H1 (cell line): ENCODE measurements at regions not wholly inside any gene's neighbourhood (a gene's known extent, or its start where the extent isn't known, plus 50 kb on each side); places are given as distances from the start of the nearest gene placed in this dataset.

Experiments used
- CTCF ChIA-PET: fragments of 300-600 bp; sonication (Branson Sonifier 250); formaldehyde crosslinking; loops from one replicate; lab custom pipeline; 2021; ENCODE audit not compliant: partially characterized antibody; lab: Charles Lee
- POLR2A ChIA-PET: fragments of 300-600 bp; sonication (Branson Sonifier 250); formaldehyde crosslinking; loops from one replicate; lab custom pipeline; 2021; ENCODE audit warnings: inconsistent platforms; ENCODE audit not compliant: partially characterized antibody; lab: Charles Lee
- DNase-seq, 2 experiments: peaks; one replicate each; pipeline versions ENCODE4 v3.0.0 to v3.0.0-alpha.2; 2010 to 2022; ENCODE audit warnings: low spot score in 2 of 2, low read depth in 1 of 2, mixed read lengths in 1 of 2
- FAIRE-seq: peaks from 2 replicates; lab custom pipeline; 2011; peaks lifted over from hg19 to GRCh38; lab: Jason Lieb, UNC
- H2AFZ ChIP-seq: 2 replicates; pipeline ENCODE4 v1.8.1; 2012; ENCODE audit warnings: low read length, inconsistent platforms
- H2AK5ac ChIP-seq: 2 replicates; pipeline ENCODE4 v1.6.1; 2013; ENCODE audit warnings: low read depth, low read length
- H2BK120ac ChIP-seq: replicated peaks from 2 replicates; pipeline ENCODE3; 2013; ENCODE audit warnings: low read depth, low read length, inconsistent platforms
- H2BK12ac ChIP-seq: 2 replicates; pipeline ENCODE4 v1.6.1; 2013; ENCODE audit warnings: low read depth, low read length
- H2BK15ac ChIP-seq: 2 replicates; pipeline ENCODE4 v1.6.1; 2013; ENCODE audit warnings: low read length
- H2BK20ac ChIP-seq: 2 replicates; pipeline ENCODE4 v1.6.1; 2013; ENCODE audit warnings: low read length
- H2BK5ac ChIP-seq: 2 replicates; pipeline ENCODE4 v1.6.1; 2013; ENCODE audit warnings: low read depth, low read length
- H3K14ac ChIP-seq: 2 replicates; pipeline ENCODE4 v1.6.1; 2013; ENCODE audit warnings: inconsistent platforms; ENCODE audit not compliant: insufficient read length
- H3K18ac ChIP-seq: 2 replicates; pipeline ENCODE4 v1.6.1; 2013; ENCODE audit warnings: low read length; ENCODE audit errors: extremely low read depth
- H3K23ac ChIP-seq: 2 replicates; pipeline ENCODE4 v1.6.1; 2013; ENCODE audit warnings: inconsistent platforms; ENCODE audit not compliant: insufficient read length
- H3K23me2 ChIP-seq: 2 replicates; pipeline ENCODE4 v1.6.1; 2013; ENCODE audit warnings: low read depth, low read length
- H3K27ac ChIP-seq: 2 replicates; pipeline ENCODE4 v1.6.1; 2011; ENCODE audit warnings: low read depth, low read length, inconsistent platforms
- H3K27me3 ChIP-seq, 4 experiments: replicated peaks in 1 of 4; 1 replicate in 1 of 4; 2 replicates in 3 of 4; pipeline versions ENCODE4 v1.6.1 to v1.8.1; 2011 to 2013; ENCODE audit warnings: low read length in 3 of 4, mild to moderate bottlenecking in 3 of 4, inconsistent platforms in 2 of 4, mixed read lengths in 2 of 4, moderate library complexity in 1 of 4; ENCODE audit not compliant: control insufficient read depth in 3 of 4, insufficient read depth in 3 of 4; ENCODE audit errors: extremely low read depth in 1 of 4
- H3K36me3 ChIP-seq, 4 experiments: 2 replicates each; pipeline versions ENCODE4 v1.6.1 to v1.8.1; 2011 to 2013; ENCODE audit warnings: mild to moderate bottlenecking in 4 of 4, low read length in 3 of 4, moderate library complexity in 2 of 4, control low read depth in 1 of 4, inconsistent platforms in 1 of 4; ENCODE audit not compliant: insufficient read depth in 4 of 4, control insufficient read depth in 2 of 4
- H3K4ac ChIP-seq: replicated peaks from 2 replicates; pipeline ENCODE3; 2013; ENCODE audit warnings: low read length, low read depth, mixed read lengths, inconsistent platforms; ENCODE audit not compliant: insufficient read length
- H3K4me1 ChIP-seq, 4 experiments: replicated peaks in 1 of 4; 1 replicate in 1 of 4; 2 replicates in 3 of 4; pipeline versions ENCODE4 v1.6.1 to v1.8.1; 2011 to 2013; ENCODE audit warnings: low read length in 3 of 4, inconsistent platforms in 2 of 4, mixed read lengths in 1 of 4; ENCODE audit not compliant: insufficient read depth in 4 of 4, control insufficient read depth in 3 of 4
- H3K4me2 ChIP-seq, 2 experiments: 2 replicates each; pipeline versions ENCODE4 v1.6.1 to v1.8.1; 2011 to 2013; ENCODE audit warnings: low read depth in 2 of 2, low read length in 2 of 2, control low read depth in 1 of 2, inconsistent platforms in 1 of 2, mild to moderate bottlenecking in 1 of 2; ENCODE audit not compliant: insufficient read depth in 1 of 2
- H3K4me3 ChIP-seq, 4 experiments: fragments of 200-600, 300-600 bp in 1 of 4; sonication (generic), shearing (Covaris generic), sonication (Bioruptor Twin) in 1 of 4; 2 replicates each; pipeline versions ENCODE4 v1.5.1 to v1.8.1; 2011 to 2016; ENCODE audit warnings: low read length in 4 of 4, low read depth in 3 of 4, control low read depth in 2 of 4, inconsistent platforms in 2 of 4, mild to moderate bottlenecking in 2 of 4, mixed read lengths in 1 of 4, moderate library complexity in 1 of 4; ENCODE audit not compliant: insufficient read depth in 2 of 4; ENCODE audit errors: extremely low read depth in 1 of 4
- H3K56ac ChIP-seq: replicated peaks from 2 replicates; pipeline ENCODE3; 2013; ENCODE audit warnings: low read depth, mild to moderate bottlenecking, mixed read lengths, low read length, inconsistent platforms; ENCODE audit not compliant: insufficient read length
- H3K79me1 ChIP-seq: 2 replicates; pipeline ENCODE4 v1.6.1; 2013; ENCODE audit warnings: low read depth, low read length, control low read depth
- H3K79me2 ChIP-seq, 2 experiments: 2 replicates each; pipeline versions ENCODE4 v1.6.1 to v1.8.1; 2012 to 2013; ENCODE audit warnings: low read length in 2 of 2, mild to moderate bottlenecking in 2 of 2, inconsistent platforms in 1 of 2; ENCODE audit not compliant: insufficient read depth in 2 of 2, control insufficient read depth in 1 of 2
- H3K9ac ChIP-seq, 4 experiments: replicated peaks in 1 of 4; 1 replicate in 1 of 4; 2 replicates in 3 of 4; pipeline versions ENCODE4 v1.6.1 to v1.8.1; 2011 to 2013; ENCODE audit warnings: low read depth in 3 of 4, low read length in 3 of 4, control low read depth in 2 of 4, mild to moderate bottlenecking in 2 of 4, moderate library complexity in 2 of 4, inconsistent platforms in 1 of 4; ENCODE audit errors: extremely low read depth in 1 of 4
- H3K9me3 ChIP-seq, 2 experiments: 2 replicates each; pipeline versions ENCODE4 v1.6.1 to v1.8.1; 2012 to 2013; ENCODE audit warnings: mild to moderate bottlenecking in 2 of 2, moderate library complexity in 2 of 2, control low read depth in 1 of 2, inconsistent platforms in 1 of 2, low read depth in 1 of 2, low read length in 1 of 2, mixed read lengths in 1 of 2; ENCODE audit not compliant: insufficient read depth in 2 of 2
- H4K20me1 ChIP-seq, 2 experiments: replicated peaks in 1 of 2; 2 replicates each; pipeline versions ENCODE3 to v1.8.1; 2011 to 2013; ENCODE audit warnings: inconsistent platforms in 2 of 2, low read length in 2 of 2, mild to moderate bottlenecking in 1 of 2; ENCODE audit not compliant: insufficient read depth in 2 of 2, control insufficient read depth in 1 of 2
- H4K5ac ChIP-seq: 2 replicates; pipeline ENCODE4 v1.6.1; 2013; ENCODE audit warnings: low read length, low read depth, mixed read lengths, inconsistent platforms; ENCODE audit not compliant: insufficient read length
- H4K8ac ChIP-seq: 2 replicates; pipeline ENCODE4 v1.8.0; 2013; ENCODE audit warnings: mild to moderate bottlenecking, moderate library complexity, low read length, inconsistent platforms; ENCODE audit not compliant: insufficient read depth; ENCODE audit errors: extremely low read depth
- H4K91ac ChIP-seq: replicated peaks from 2 replicates; pipeline ENCODE3; 2013; ENCODE audit warnings: low read length, mixed read lengths, inconsistent platforms; ENCODE audit not compliant: insufficient read length
- CBX8 ChIP-seq: fragments of 300-800, 300-1000 bp; sonication (generic); IDR thresholded peaks from 2 replicates; pipeline ENCODE4 v1.7.1; 2016; ENCODE audit warnings: low read depth, low read length, borderline replicate concordance
- EP300 ChIP-seq, 2 experiments: IDR thresholded peaks; 1 replicate in 1 of 2; 2 replicates in 1 of 2; pipeline ENCODE4 v1.6.1; 2011 to 2012; ENCODE audit warnings: low read depth in 2 of 2, low read length in 2 of 2, mild to moderate bottlenecking in 2 of 2, borderline replicate concordance in 1 of 2, inconsistent platforms in 1 of 2, moderate library complexity in 1 of 2
- GABPA ChIP-seq: IDR thresholded peaks from 2 replicates; pipeline ENCODE4 v1.6.1; 2011; ENCODE audit warnings: mild to moderate bottlenecking, low read length, moderate library complexity, borderline replicate concordance; ENCODE audit not compliant: insufficient read depth
- HDAC2 ChIP-seq, 2 experiments: fragments of 300-600 bp in 1 of 2; sonication (generic) in 1 of 2; IDR thresholded peaks; 2 replicates each; pipeline ENCODE4 v1.6.1; 2011 to 2012; ENCODE audit warnings: low read depth in 2 of 2, low read length in 2 of 2, mild to moderate bottlenecking in 2 of 2, moderate library complexity in 2 of 2, borderline replicate concordance in 1 of 2, inconsistent platforms in 1 of 2
- RAD21 ChIP-seq, 2 experiments: IDR thresholded peaks in 1 of 2; conservative IDR thresholded peaks in 1 of 2; 2 replicates each; pipeline ENCODE4 v1.6.1; 2011; ENCODE audit warnings: low read depth in 2 of 2, low read length in 2 of 2, improper control_type of control experiment in 1 of 2, inconsistent platforms in 1 of 2, mild to moderate bottlenecking in 1 of 2, moderate library complexity in 1 of 2
- RNF2 ChIP-seq: fragments of 200-900, 300-1000 bp; sonication (generic); IDR thresholded peaks from 2 replicates; pipeline ENCODE4 v1.7.1; 2016; ENCODE audit warnings: borderline replicate concordance, low read depth, mild to moderate bottlenecking, antibody characterized with exemption, low read length; ENCODE audit not compliant: poor library complexity, severe bottlenecking; ENCODE audit errors: missing control alignments
- SIN3A ChIP-seq, 2 experiments: IDR thresholded peaks in 1 of 2; conservative IDR thresholded peaks in 1 of 2; 2 replicates each; pipeline ENCODE4 v1.6.1; 2011 to 2012; ENCODE audit warnings: low read length in 2 of 2, improper control_type of control experiment in 1 of 2, low read depth in 1 of 2, mild to moderate bottlenecking in 1 of 2
- TBP ChIP-seq: IDR thresholded peaks from 2 replicates; pipeline ENCODE4 v1.6.1; 2011; ENCODE audit warnings: low read depth, low read length, improper control_type of control experiment
- whole genome bisulfite sequencing, 2 experiments: shearing (Covaris generic) in 1 of 2; methylation state at CpG; one replicate each; pipeline versions ENCODE4 v1.1.6 to v1.1.7; 2013 to 2015; ENCODE audit warnings: low lambda C conversion rate in 2 of 2, mixed read lengths in 2 of 2, inconsistent platforms in 1 of 2, low coverage in 1 of 2, missing lambda C conversion rate in 1 of 2; ENCODE audit not compliant: insufficient replicate concordance in 2 of 2, insufficient coverage in 1 of 2, insufficient read length in 1 of 2; ENCODE audit errors: extremely low coverage in 1 of 2, missing lambda C conversion rate in 1 of 2; 5-methylcytosine and 5-hydroxymethylcytosine counted together
- TF ChIP-seq, protein P1 (sequence below): IDR thresholded peaks from 2 replicates; pipeline ENCODE4 v1.6.1; 2012; ENCODE audit warnings: inconsistent platforms
- TF ChIP-seq, protein P2 (sequence below): IDR thresholded peaks from 2 replicates; pipeline ENCODE4 v1.6.1; 2012; ENCODE audit warnings: inconsistent platforms

DNA sequence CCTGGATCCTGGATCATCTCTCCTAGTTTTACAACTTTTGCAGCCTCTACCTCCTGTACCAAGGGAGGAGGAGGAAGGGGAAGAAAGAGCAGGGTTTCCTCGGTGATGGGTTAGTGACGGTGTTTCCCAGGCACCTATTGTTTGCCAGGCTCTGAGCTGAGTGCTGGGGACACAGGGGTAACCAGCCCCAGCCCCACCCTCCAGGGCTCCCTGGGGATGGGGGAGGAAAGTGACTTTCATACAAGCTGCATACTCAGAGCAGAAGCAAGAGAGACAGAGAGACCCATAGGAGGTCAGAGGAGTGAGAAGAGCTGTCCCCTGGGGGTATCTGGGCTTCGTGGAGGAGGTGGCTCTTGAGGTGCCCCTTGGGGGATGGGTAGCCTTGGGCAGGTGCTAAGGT is 89.4 kb upstream of the THY1 start:
- no peak overlapping the region for H2AFZ ChIP-seq
- no peak overlapping the region for H3K4me3 ChIP-seq
- peaks cover 0 to 2% of the 10 kb centered on the region in 2 experiments for H4K20me1 ChIP-seq
- H3K9me3 ChIP-seq, result no peaks in the 10 kb centered on the region
- no peak overlapping the region for H2BK20ac ChIP-seq
- no peak overlapping the region for H3K27ac ChIP-seq
- no peak overlapping the region for H4K91ac ChIP-seq
- no peaks in the 10 kb centered on the region for H3K79me1 ChIP-seq
- H3K27me3 ChIP-seq, result no peaks in the 10 kb centered on the region
- H2BK120ac ChIP-seq, result no peak overlapping the region
- ChIA-PET CTCF (interaction anchor here (0.8 to 6.8 kb wide), 11 partner anchors 9 to 209 kb away, joined by 3 to 43 read pairs (median 5); no protein-coding TSS in a partner anchor), POLR2A (interaction anchor here (1.1 kb wide), 1 partner anchor 72 kb away, joined by 3 read pairs; no protein-coding TSS in a partner anchor)
- 64% methylated on average over 3 of the region's 3 CpGs; no CpG with 5 or more reads in 1 of the 2 experiments for WGBS, 2 experiments
- H3K56ac ChIP-seq, result no peak overlapping the region
- H3K18ac ChIP-seq, result no peak overlapping the region
- no peak overlapping the region for H4K8ac ChIP-seq
- no peaks in the 10 kb centered on the region for H3K36me3 ChIP-seq
- H4K5ac ChIP-seq, result no peak overlapping the region
- H2AK5ac ChIP-seq, result no peak overlapping the region
- H3K23me2 ChIP-seq, result peaks cover 2% of the 10 kb centered on the region; the same call in 1 of the 2 replicates
- no peak for DNase-seq
- H3K4me2 ChIP-seq, result no peak overlapping the region
- no peak overlapping the region for H2BK15ac ChIP-seq
- FAIRE-seq, result no peak
- no peak overlapping the region for H3K14ac ChIP-seq
- H3K9ac ChIP-seq, result no peak overlapping the region
- no peak overlapping the region for H3K23ac ChIP-seq
- H3K4ac ChIP-seq, result no peak overlapping the region
- peaks cover 0 to 6% (median 1%) of the 10 kb centered on the region in 4 experiments; a peak in 3 of 7 replicates for H3K4me1 ChIP-seq
- no peaks in the 10 kb centered on the region for H3K79me2 ChIP-seq
- H2BK5ac ChIP-seq, result no peak overlapping the region
- H2BK12ac ChIP-seq, result no peak overlapping the region
- no peak for TF ChIP-seq CBX8
- TF ChIP-seq RNF2, result no peak
- TF ChIP-seq, protein P1, sequence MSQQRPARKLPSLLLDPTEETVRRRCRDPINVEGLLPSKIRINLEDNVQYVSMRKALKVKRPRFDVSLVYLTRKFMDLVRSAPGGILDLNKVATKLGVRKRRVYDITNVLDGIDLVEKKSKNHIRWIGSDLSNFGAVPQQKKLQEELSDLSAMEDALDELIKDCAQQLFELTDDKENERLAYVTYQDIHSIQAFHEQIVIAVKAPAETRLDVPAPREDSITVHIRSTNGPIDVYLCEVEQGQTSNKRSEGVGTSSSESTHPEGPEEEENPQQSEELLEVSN, result no peak
- TF ChIP-seq, protein P2, sequence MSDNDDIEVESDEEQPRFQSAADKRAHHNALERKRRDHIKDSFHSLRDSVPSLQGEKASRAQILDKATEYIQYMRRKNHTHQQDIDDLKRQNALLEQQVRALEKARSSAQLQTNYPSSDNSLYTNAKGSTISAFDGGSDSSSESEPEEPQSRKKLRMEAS, result no peak
- no peak for TF ChIP-seq SIN3A (conservative IDR thresholded peaks at IDR 0.05 in 1 of 2, IDR thresholded peaks at IDR 0.05 in 1 of 2; ENCODE audit: low read depth in 1 of 2, low read length in 2 of 2)
- TF ChIP-seq RAD21 (IDR thresholded peaks at IDR 0.05 in 1 of 2, conservative IDR thresholded peaks at IDR 0.05 in 1 of 2; ENCODE audit: low read depth in 2 of 2, low read length in 2 of 2), result no peak
- no peak for TF ChIP-seq HDAC2 (IDR thresholded peaks at IDR 0.05; ENCODE audit: borderline replicate concordance in 1 of 2, low read depth in 2 of 2, low read length in 2 of 2)
- TF ChIP-seq GABPA, result no peak
- TF ChIP-seq TBP, result no peak
- no peak for TF ChIP-seq EP300 (IDR thresholded peaks at IDR 0.05; ENCODE audit: borderline replicate concordance in 1 of 2, low read depth in 2 of 2, low read length in 2 of 2)
